H9 (cell line): ENCODE measurements at regions not wholly inside any gene's neighbourhood (a gene's known extent, or its start where the extent isn't known, plus 50 kb on each side); places are given as distances from the start of the nearest gene placed in this dataset.

ENCODE experiments used
- DNase-seq: peaks from one replicate; pipeline ENCODE4 v3.0.0-alpha.2; 2017
- H2AFZ ChIP-seq: one replicate; pipeline ENCODE4 v1.6.1; 2013; ENCODE audit warnings: mild to moderate bottlenecking, low read length, control low read depth, moderate library complexity
- H2AK5ac ChIP-seq: 2 replicates; pipeline ENCODE4 v1.6.1; 2013; ENCODE audit warnings: low read length, control low read depth, mixed read lengths; ENCODE audit not compliant: insufficient read length
- H2BK120ac ChIP-seq: one replicate; pipeline ENCODE4 v1.6.1; 2013; ENCODE audit warnings: low read depth, mild to moderate bottlenecking, low read length, control low read depth, inconsistent platforms; ENCODE audit not compliant: poor library complexity, severe bottlenecking
- H2BK12ac ChIP-seq: 2 replicates; pipeline ENCODE4 v1.6.1; 2013; ENCODE audit warnings: low read length, control low read depth, mixed read lengths, low read depth; ENCODE audit not compliant: insufficient read length
- H2BK15ac ChIP-seq: 2 replicates; pipeline ENCODE4 v1.6.1; 2013; ENCODE audit warnings: low read depth, low read length, control low read depth
- H2BK20ac ChIP-seq: one replicate; pipeline ENCODE4 v1.6.1; 2013; ENCODE audit warnings: low read depth, mild to moderate bottlenecking, low read length, control low read depth, inconsistent platforms; ENCODE audit not compliant: poor library complexity, severe bottlenecking
- H2BK5ac ChIP-seq: 2 replicates; pipeline ENCODE4 v1.6.1; 2013; ENCODE audit warnings: low read length, control low read depth, mixed read lengths; ENCODE audit not compliant: insufficient read length
- H3K14ac ChIP-seq: 2 replicates; pipeline ENCODE4 v1.6.1; 2013; ENCODE audit warnings: low read length, control low read depth; ENCODE audit not compliant: insufficient read depth
- H3K18ac ChIP-seq: 2 replicates; pipeline ENCODE4 v1.6.1; 2013; ENCODE audit warnings: low read depth, mild to moderate bottlenecking, mixed read lengths, low read length, control low read depth; ENCODE audit not compliant: insufficient read length
- H3K23ac ChIP-seq: 2 replicates; pipeline ENCODE4 v1.6.1; 2013; ENCODE audit warnings: low read length, control low read depth, mixed read lengths, low read depth; ENCODE audit not compliant: insufficient read length
- H3K23me2 ChIP-seq: 2 replicates; pipeline ENCODE4 v1.6.1; 2013; ENCODE audit warnings: low read depth, mild to moderate bottlenecking, mixed read lengths, low read length, control low read depth; ENCODE audit not compliant: insufficient read length, poor library complexity, severe bottlenecking
- H3K27ac ChIP-seq: 2 replicates; pipeline ENCODE4 v1.5.1; 2013; ENCODE audit warnings: low read length, control low read depth, mixed read lengths, low read depth; ENCODE audit not compliant: insufficient read length
- H3K27me3 ChIP-seq: 2 replicates; pipeline ENCODE4 v1.6.1; 2013; ENCODE audit warnings: low read length, control low read depth, inconsistent platforms; ENCODE audit not compliant: insufficient read depth
- H3K4ac ChIP-seq: 2 replicates; pipeline ENCODE4 v1.6.1; 2013; ENCODE audit warnings: low read depth, mild to moderate bottlenecking, control low read depth, inconsistent platforms, low read length, moderate library complexity
- H3K4me1 ChIP-seq: 2 replicates; pipeline ENCODE4 v1.6.1; 2013; ENCODE audit warnings: low read length, control low read depth, inconsistent platforms; ENCODE audit not compliant: insufficient read depth
- H3K4me2 ChIP-seq: 2 replicates; pipeline ENCODE4 v1.6.1; 2013; ENCODE audit warnings: low read length, control low read depth, mixed read lengths; ENCODE audit not compliant: insufficient read length, insufficient read depth
- H3K56ac ChIP-seq: 2 replicates; pipeline ENCODE4 v1.6.1; 2013; ENCODE audit warnings: low read depth, mild to moderate bottlenecking, mixed read lengths, low read length, control low read depth; ENCODE audit not compliant: insufficient read length
- H3K79me1 ChIP-seq: 2 replicates; pipeline ENCODE4 v1.6.1; 2013; ENCODE audit warnings: low read depth, mild to moderate bottlenecking, moderate library complexity, low read length, control low read depth, inconsistent platforms; ENCODE audit not compliant: insufficient read depth, poor library complexity, severe bottlenecking
- H3K79me2 ChIP-seq: 2 replicates; pipeline ENCODE4 v1.6.1; 2013; ENCODE audit warnings: low read length, control low read depth, inconsistent platforms; ENCODE audit not compliant: insufficient read depth
- H3K9ac ChIP-seq: 2 replicates; pipeline ENCODE4 v1.6.1; 2013; ENCODE audit warnings: low read length, control low read depth, mixed read lengths; ENCODE audit not compliant: insufficient read length; ENCODE audit errors: extremely low read depth
- H3K9me3 ChIP-seq: one replicate; pipeline ENCODE4 v1.6.1; 2013; ENCODE audit warnings: low read depth, low read length, inconsistent platforms; ENCODE audit not compliant: control insufficient read depth
- H3T11ph ChIP-seq: one replicate; pipeline ENCODE4 v1.6.1; 2013; ENCODE audit warnings: mild to moderate bottlenecking, low read length, control low read depth, inconsistent platforms
- H4K20me1 ChIP-seq: one replicate; pipeline ENCODE4 v1.6.1; 2013; ENCODE audit not compliant: control insufficient read depth, insufficient read length, insufficient read depth
- H4K5ac ChIP-seq: 2 replicates; pipeline ENCODE4 v1.6.1; 2013; ENCODE audit warnings: low read depth, mild to moderate bottlenecking, mixed read lengths, low read length, control low read depth; ENCODE audit not compliant: insufficient read length
- H4K8ac ChIP-seq: replicated peaks from 2 replicates; pipeline ENCODE4 v1.6.1; 2013; ENCODE audit warnings: low read length, control low read depth, mixed read lengths, low read depth; ENCODE audit not compliant: insufficient read length
- H4K91ac ChIP-seq: 2 replicates; pipeline ENCODE4 v1.6.1; 2013; ENCODE audit warnings: low read depth, mild to moderate bottlenecking, moderate library complexity, mixed read lengths, low read length, control low read depth; ENCODE audit not compliant: insufficient read length
- H3K27ac Mint-ChIP-seq, 3 experiments: 2 replicates in 2 of 3; 3 replicates in 1 of 3; pipeline ENCODE4 v1.8.0; 2020 to 2021; ENCODE audit warnings: mixed read lengths in 3 of 3, mild to moderate bottlenecking in 1 of 3, moderate library complexity in 1 of 3
- H3K27me3 Mint-ChIP-seq: 2 replicates; pipeline ENCODE4 v1.8.0; 2021; ENCODE audit warnings: low read depth, mild to moderate bottlenecking, moderate library complexity, mixed read lengths
- H3K36me3 Mint-ChIP-seq, 3 experiments: 2 replicates in 2 of 3; 3 replicates in 1 of 3; pipeline ENCODE4 v1.8.0; 2020 to 2021; ENCODE audit warnings: low read depth in 3 of 3, mixed read lengths in 3 of 3; ENCODE audit not compliant: insufficient read depth in 1 of 3
- H3K4me1 Mint-ChIP-seq, 2 experiments: 2 replicates each; pipeline ENCODE4 v1.8.0; 2020; ENCODE audit warnings: mixed read lengths in 2 of 2
- H3K4me3 Mint-ChIP-seq, 2 experiments: 2 replicates in 1 of 2; 3 replicates in 1 of 2; pipeline ENCODE4 v1.8.0; 2020 to 2021; ENCODE audit warnings: mild to moderate bottlenecking in 2 of 2, mixed read lengths in 2 of 2, moderate library complexity in 1 of 2
- H3K9me3 Mint-ChIP-seq, 2 experiments: 2 replicates in 1 of 2; 3 replicates in 1 of 2; pipeline ENCODE4 v1.8.0; 2020; ENCODE audit warnings: mild to moderate bottlenecking in 2 of 2, mixed read lengths in 2 of 2, moderate library complexity in 1 of 2
- CTCF ChIP-seq: fragments of 200-600 bp; sonication (generic); conservative IDR thresholded peaks from 3 replicates; pipeline ENCODE4 v1.8.0; 2021; ENCODE audit warnings: antibody characterized with exemption, mild to moderate bottlenecking

- H2BK12ac ChIP-seq = no peak overlapping the region
- no peak overlapping the region for H3K9ac ChIP-seq
- H2BK5ac ChIP-seq = no peak overlapping the region
- peaks cover 3% of the 10 kb centered on the region; the same call in 1 of the 2 replicates for H3K27me3 Mint-ChIP-seq
- H2AFZ ChIP-seq = no peak overlapping the region
- no peak overlapping the region for H3K4me2 ChIP-seq
- H3K18ac ChIP-seq = no peak overlapping the region
- peaks cover 15 to 17% of the 10 kb centered on the region in 2 experiments for H3K4me1 Mint-ChIP-seq
- H3K9me3 Mint-ChIP-seq = peaks cover 0 to 2% of the 10 kb centered on the region in 2 experiments; a peak in 2 of 5 replicates
- no peaks in the 10 kb centered on the region for H4K20me1 ChIP-seq
- H3K4me1 ChIP-seq = no peaks in the 10 kb centered on the region; the same call in 1 of the 2 replicates
- no peak overlapping the region for H2BK20ac ChIP-seq
- H2BK15ac ChIP-seq = no peak overlapping the region
- no peak overlapping the region for H2BK120ac ChIP-seq
- no peak overlapping the region for H2AK5ac ChIP-seq
- no peaks in the 10 kb centered on the region for H3K79me2 ChIP-seq
- no peaks in the 10 kb centered on the region for H3K23me2 ChIP-seq
- H4K8ac ChIP-seq = no peak overlapping the region
- H3K9me3 ChIP-seq = no peaks in the 10 kb centered on the region
- no peak overlapping the region for H4K5ac ChIP-seq
- H3K4ac ChIP-seq = no peak overlapping the region
- H3K79me1 ChIP-seq = no peaks in the 10 kb centered on the region
- DNase-seq = no peak
- no peak overlapping the region for H3K27ac ChIP-seq
- H3K36me3 Mint-ChIP-seq = no peaks in the 10 kb centered on the region; a peak in 1 of 7 replicates
- no peak overlapping the region for H3K4me3 Mint-ChIP-seq
- no peak overlapping the region for H3K14ac ChIP-seq
- 0 out of 7 replicates have a peak overlapping the region, but pooled peaks of 1 of the 3 experiments have one; percentile 8 for H3K27ac Mint-ChIP-seq
- H3K23ac ChIP-seq = no peak overlapping the region
- no peak overlapping the region for H4K91ac ChIP-seq
- H3K27me3 ChIP-seq = no peaks in the 10 kb centered on the region
- no peak overlapping the region for H3K56ac ChIP-seq
- no peak overlapping the region for H3T11ph ChIP-seq
- TF ChIP-seq CTCF = no peak
Observed at GRCh38 chr4:54513741-54514140, 144.0 kb upstream of the KIT start.
